ENCODE measurements at regions not wholly inside any gene's neighbourhood (a gene's known extent, or its start where the extent isn't known, plus 50 kb on each side); places are given as distances from the start of the nearest gene placed in this dataset.
"Not testable (repeated sequence)": the region's sequence is repeated elsewhere in the genome, so short reads cannot be mapped to it uniquely, and the experiment has no call there.

GRCh38 chr12:17132336-17132735 is 526.4 kb upstream of the LMO3 start:
- no peak for TF ChIP-seq CTCF (IDR thresholded peaks at IDR 0.05)
- Histone ChIP-seq H3K36me3 (no peaks in the 10 kb centered on the region), H3K4me3 (no peak overlapping the region), H3K9me3 (no peaks in the 10 kb centered on the region), H3K27ac (no peak overlapping the region), H3K27me3 (no peaks in the 10 kb centered on the region), H3K4me1 (no peaks in the 10 kb centered on the region)
- no peak for DNase-seq (ENCODE audit: low spot score)

GRCh38 chr12:17116538-17116937 is 510.6 kb upstream of the LMO3 start:
- not testable (repeated sequence) for H3K36me3 ChIP-seq; DNase-seq (ENCODE audit: low spot score); H3K9me3 ChIP-seq; H3K27ac ChIP-seq; H3K27me3 ChIP-seq; H3K4me3 ChIP-seq; H3K4me1 ChIP-seq

- Histone ChIP-seq H3K4me1 (no peaks in the 10 kb centered on the region), H3K36me3 (no peaks in the 10 kb centered on the region), H3K9me3 (no peaks in the 10 kb centered on the region), H3K4me3 (no peak overlapping the region), H3K27me3 (no peaks in the 10 kb centered on the region), H3K27ac (no peak overlapping the region)
- no peak for DNase-seq (ENCODE audit: low spot score)
- TF ChIP-seq CTCF (IDR thresholded peaks at IDR 0.05): no peak
These were observed 504.4 kb upstream of the LMO3 start for GRCh38 chr12:17110316-17110715.

GRCh38 chr12:17108877-17109541 is 503.0 kb upstream of the LMO3 start:
- Histone ChIP-seq H3K9me3 (no peaks in the 10 kb centered on the region), H3K36me3 (no peaks in the 10 kb centered on the region), H3K27me3 (no peaks in the 10 kb centered on the region), H3K27ac (no peak overlapping the region), H3K4me3 (no peak overlapping the region), H3K4me1 (no peaks in the 10 kb centered on the region)
- TF ChIP-seq CTCF (IDR thresholded peaks at IDR 0.05): no peak
- DNase-seq (ENCODE audit: low spot score): no peak

- Histone ChIP-seq H3K27me3 (no peaks in the 10 kb centered on the region), H3K9me3 (no peaks in the 10 kb centered on the region), H3K4me1 (no peaks in the 10 kb centered on the region), H3K36me3 (no peaks in the 10 kb centered on the region), H3K27ac (no peak overlapping the region), H3K4me3 (no peak overlapping the region)
- no peak for TF ChIP-seq CTCF (IDR thresholded peaks at IDR 0.05)
- no peak for DNase-seq (ENCODE audit: low spot score)
These were observed 498.8 kb upstream of the LMO3 start for GRCh38 chr12:17104801-17105200.

GRCh38 chr12:17097674-17098073 is 491.7 kb upstream of the LMO3 start:
- no peak overlapping the region for H3K27ac ChIP-seq
- no peak for TF ChIP-seq CTCF (IDR thresholded peaks at IDR 0.05)
- H3K9me3 ChIP-seq: no peaks in the 10 kb centered on the region
- no peaks in the 10 kb centered on the region for H3K27me3 ChIP-seq
- H3K4me3 ChIP-seq: no peak overlapping the region
- H3K4me1 ChIP-seq: no peaks in the 10 kb centered on the region
- H3K36me3 ChIP-seq: no peaks in the 10 kb centered on the region
- no peak for DNase-seq (ENCODE audit: low spot score)
